ENCODE measurements at regions not wholly inside any gene's neighbourhood (a gene's known extent, or its start where the extent isn't known, plus 50 kb on each side); places are given as distances from the start of the nearest gene placed in this dataset.

- H3K4me3 ChIP-seq (ENCODE audit: low read depth, low read length, poor library complexity, severe bottlenecking), result no peak overlapping the region
- TF ChIP-seq EZH2 (IDR thresholded peaks at IDR 0.05; ENCODE audit: borderline replicate concordance, low read depth, low read length, poor library complexity, severe bottlenecking), result no peak
- no peak for TF ChIP-seq CTCF (conservative IDR thresholded peaks at IDR 0.05; ENCODE audit: low read depth, low read length)
- ChIA-PET POLR2A (ENCODE audit: low non-redundant PET) (no interaction called here), CTCF (no interaction called here)
- H3K9me3 ChIP-seq (ENCODE audit: low read depth, low read length, poor library complexity, severe bottlenecking), result no peaks in the 10 kb centered on the region
- DNase-seq (ENCODE audit: low spot score), result no peak
- BruUV-seq (replicated peaks), result no TSS peak
- H3K27me3 ChIP-seq (replicated peaks; ENCODE audit: insufficient read depth, low read depth, low read length, poor library complexity), result peaks cover 18% of the 10 kb centered on the region
- intact Hi-C loops (cut with micrococcal nuclease; ENCODE audit: unreplicated experiment), result no loop called here
- H3K27ac ChIP-seq (ENCODE audit: low read depth, low read length, poor library complexity, severe bottlenecking), result no peak overlapping the region
- H3K36me3 ChIP-seq (ENCODE audit: insufficient read depth, low read length, poor library complexity, severe bottlenecking), result no peaks in the 10 kb centered on the region
- H3K4me1 ChIP-seq (ENCODE audit: insufficient read depth, low read length, poor library complexity, severe bottlenecking), result no peaks in the 10 kb centered on the region
Observed at GRCh38 chr1:218090459-218090858, 194.6 kb upstream of the RRP15 start.

- BruUV-seq (replicated peaks), result no TSS peak
- intact Hi-C loops (cut with micrococcal nuclease; ENCODE audit: unreplicated experiment), result no loop called here
Observed at GRCh38 chr1:218101409-218101808, 183.7 kb upstream of the RRP15 start.

GRCh38 chr1:218108034-218108433 lies 177.1 kb upstream of the RRP15 start:
- Histone ChIP-seq H3K27ac (ENCODE audit: low read depth, low read length, poor library complexity, severe bottlenecking) (no peak overlapping the region), H3K36me3 (ENCODE audit: insufficient read depth, low read length, poor library complexity, severe bottlenecking) (no peaks in the 10 kb centered on the region), H3K9me3 (ENCODE audit: low read depth, low read length, poor library complexity, severe bottlenecking) (no peaks in the 10 kb centered on the region), H3K4me3 (ENCODE audit: low read depth, low read length, poor library complexity, severe bottlenecking) (no peak overlapping the region), H3K4me1 (ENCODE audit: insufficient read depth, low read length, poor library complexity, severe bottlenecking) (no peaks in the 10 kb centered on the region), H3K27me3 (replicated peaks; ENCODE audit: insufficient read depth, low read depth, low read length, poor library complexity) (no peaks in the 10 kb centered on the region)
- no peak for DNase-seq (ENCODE audit: low spot score)
- no peak for TF ChIP-seq CTCF (conservative IDR thresholded peaks at IDR 0.05; ENCODE audit: low read depth, low read length)
- TF ChIP-seq EZH2 (IDR thresholded peaks at IDR 0.05; ENCODE audit: borderline replicate concordance, low read depth, low read length, poor library complexity, severe bottlenecking), result no peak
- ChIA-PET POLR2A (ENCODE audit: low non-redundant PET) (no interaction called here), CTCF (no interaction called here)
- intact Hi-C loops (cut with micrococcal nuclease; ENCODE audit: unreplicated experiment), result no loop called here
- BruUV-seq (replicated peaks), result no TSS peak

More at GRCh38 chr1:218101409-218101808, 183.7 kb upstream of the RRP15 start:
- TF ChIP-seq CTCF (conservative IDR thresholded peaks at IDR 0.05; ENCODE audit: low read depth, low read length) (no peak), EZH2 (IDR thresholded peaks at IDR 0.05; ENCODE audit: borderline replicate concordance, low read depth, low read length, poor library complexity, severe bottlenecking) (no peak)
- Histone ChIP-seq H3K36me3 (ENCODE audit: insufficient read depth, low read length, poor library complexity, severe bottlenecking) (no peaks in the 10 kb centered on the region), H3K4me1 (ENCODE audit: insufficient read depth, low read length, poor library complexity, severe bottlenecking) (no peaks in the 10 kb centered on the region), H3K27me3 (replicated peaks; ENCODE audit: insufficient read depth, low read depth, low read length, poor library complexity) (no peaks in the 10 kb centered on the region), H3K27ac (ENCODE audit: low read depth, low read length, poor library complexity, severe bottlenecking) (no peak overlapping the region), H3K4me3 (ENCODE audit: low read depth, low read length, poor library complexity, severe bottlenecking) (no peak overlapping the region), H3K9me3 (ENCODE audit: low read depth, low read length, poor library complexity, severe bottlenecking) (no peaks in the 10 kb centered on the region)
- no peak for DNase-seq (ENCODE audit: low spot score)
- ChIA-PET CTCF (no interaction called here), POLR2A (ENCODE audit: low non-redundant PET) (no interaction called here)

Measured in A673 (cell line).